Vagina (tissue), 2 donors: ENCODE measurements at regions not wholly inside any gene's neighbourhood (a gene's known extent, or its start where the extent isn't known, plus 50 kb on each side); places are given as distances from the start of the nearest gene placed in this dataset.

ENCODE experiments used
- CTCF ChIP-seq, 3 experiments: fragments of 450-650 bp in 2 of 3; fragments of 200-600 bp in 1 of 3; sonication (generic) in 1 of 3; IDR thresholded peaks; one replicate each; pipeline ENCODE4 v1.5.1; 2017 to 2019; ENCODE audit warnings: antibody characterized with exemption in 3 of 3, mild to moderate bottlenecking in 2 of 3, moderate library complexity in 2 of 3
- POLR2AphosphoS5 ChIP-seq, 2 donors: sonication (generic); formaldehyde crosslinking; IDR thresholded peaks; one replicate each; pipeline ENCODE4 v1.9.0; 2017; ENCODE audit warnings: antibody characterized with exemption in 2 of 2, mild to moderate bottlenecking in 2 of 2, low read depth in 1 of 2; ENCODE audit not compliant: insufficient read depth in 1 of 2

GRCh38 chr2:7405861-7406715 lies 488.9 kb downstream of the RNF144A start:
- TF ChIP-seq CTCF (IDR thresholded peaks at IDR 0.05) (no peak), POLR2AphosphoS5 (IDR thresholded peaks at IDR 0.05; ENCODE audit: insufficient read depth in 1 of 2, low read depth in 1 of 2) (no peak)
